ENCODE measurements at regions not wholly inside any gene's neighbourhood (a gene's known extent, or its start where the extent isn't known, plus 50 kb on each side); places are given as distances from the start of the nearest gene placed in this dataset.

DNA sequence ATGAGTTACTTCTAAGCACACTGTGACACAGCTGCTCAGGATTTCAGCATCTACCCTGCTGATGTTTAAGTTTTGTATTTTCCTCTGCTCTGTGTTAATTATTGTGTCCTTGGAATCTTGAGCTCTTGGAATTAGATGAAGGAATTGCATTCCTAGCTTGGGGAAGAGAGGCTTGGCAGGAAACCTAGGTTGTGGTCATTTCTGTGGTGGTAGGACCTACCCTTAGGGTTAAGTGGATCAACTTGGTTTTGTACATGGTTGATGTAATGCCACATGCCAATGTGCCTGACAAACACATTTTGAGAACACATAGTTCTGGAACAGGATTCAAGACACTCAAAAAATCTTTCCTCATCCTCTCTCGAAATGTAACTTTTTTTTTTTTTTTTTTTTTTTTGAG is 264.5 kb upstream of the MEX3C start:
- no peak for TF ChIP-seq ZNF565 (CRISPR knock-in tag; conservative IDR thresholded peaks at IDR 0.05; ENCODE audit: low read depth)
- no peak for TF ChIP-seq CSDC2 (CRISPR knock-in tag; IDR thresholded peaks at IDR 0.05)
- TF ChIP-seq PATZ1 (CRISPR knock-in tag; IDR thresholded peaks at IDR 0.05; ENCODE audit: borderline replicate concordance) = no peak
- TF ChIP-seq, protein P1, sequence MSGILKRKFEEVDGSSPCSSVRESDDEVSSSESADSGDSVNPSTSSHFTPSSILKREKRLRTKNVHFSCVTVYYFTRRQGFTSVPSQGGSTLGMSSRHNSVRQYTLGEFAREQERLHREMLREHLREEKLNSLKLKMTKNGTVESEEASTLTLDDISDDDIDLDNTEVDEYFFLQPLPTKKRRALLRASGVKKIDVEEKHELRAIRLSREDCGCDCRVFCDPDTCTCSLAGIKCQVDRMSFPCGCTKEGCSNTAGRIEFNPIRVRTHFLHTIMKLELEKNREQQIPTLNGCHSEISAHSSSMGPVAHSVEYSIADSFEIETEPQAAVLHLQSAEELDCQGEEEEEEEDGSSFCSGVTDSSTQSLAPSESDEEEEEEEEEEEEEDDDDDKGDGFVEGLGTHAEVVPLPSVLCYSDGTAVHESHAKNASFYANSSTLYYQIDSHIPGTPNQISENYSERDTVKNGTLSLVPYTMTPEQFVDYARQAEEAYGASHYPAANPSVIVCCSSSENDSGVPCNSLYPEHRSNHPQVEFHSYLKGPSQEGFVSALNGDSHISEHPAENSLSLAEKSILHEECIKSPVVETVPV (CRISPR knock-in tag; IDR thresholded peaks at IDR 0.05) = no peak
- TF ChIP-seq, protein P2, sequence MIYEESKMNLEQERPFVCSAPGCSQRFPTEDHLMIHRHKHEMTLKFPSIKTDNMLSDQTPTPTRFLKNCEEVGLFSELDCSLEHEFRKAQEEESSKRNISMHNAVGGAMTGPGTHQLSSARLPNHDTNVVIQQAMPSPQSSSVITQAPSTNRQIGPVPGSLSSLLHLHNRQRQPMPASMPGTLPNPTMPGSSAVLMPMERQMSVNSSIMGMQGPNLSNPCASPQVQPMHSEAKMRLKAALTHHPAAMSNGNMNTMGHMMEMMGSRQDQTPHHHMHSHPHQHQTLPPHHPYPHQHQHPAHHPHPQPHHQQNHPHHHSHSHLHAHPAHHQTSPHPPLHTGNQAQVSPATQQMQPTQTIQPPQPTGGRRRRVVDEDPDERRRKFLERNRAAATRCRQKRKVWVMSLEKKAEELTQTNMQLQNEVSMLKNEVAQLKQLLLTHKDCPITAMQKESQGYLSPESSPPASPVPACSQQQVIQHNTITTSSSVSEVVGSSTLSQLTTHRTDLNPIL (CRISPR knock-in tag; IDR thresholded peaks at IDR 0.05; ENCODE audit: low read depth) = no peak
- TF ChIP-seq RARB (CRISPR knock-in tag; IDR thresholded peaks at IDR 0.05) = no peak
- TF ChIP-seq GLIS3 (CRISPR knock-in tag; IDR thresholded peaks at IDR 0.05) = no peak
- no peak for ATAC-seq

DNA sequence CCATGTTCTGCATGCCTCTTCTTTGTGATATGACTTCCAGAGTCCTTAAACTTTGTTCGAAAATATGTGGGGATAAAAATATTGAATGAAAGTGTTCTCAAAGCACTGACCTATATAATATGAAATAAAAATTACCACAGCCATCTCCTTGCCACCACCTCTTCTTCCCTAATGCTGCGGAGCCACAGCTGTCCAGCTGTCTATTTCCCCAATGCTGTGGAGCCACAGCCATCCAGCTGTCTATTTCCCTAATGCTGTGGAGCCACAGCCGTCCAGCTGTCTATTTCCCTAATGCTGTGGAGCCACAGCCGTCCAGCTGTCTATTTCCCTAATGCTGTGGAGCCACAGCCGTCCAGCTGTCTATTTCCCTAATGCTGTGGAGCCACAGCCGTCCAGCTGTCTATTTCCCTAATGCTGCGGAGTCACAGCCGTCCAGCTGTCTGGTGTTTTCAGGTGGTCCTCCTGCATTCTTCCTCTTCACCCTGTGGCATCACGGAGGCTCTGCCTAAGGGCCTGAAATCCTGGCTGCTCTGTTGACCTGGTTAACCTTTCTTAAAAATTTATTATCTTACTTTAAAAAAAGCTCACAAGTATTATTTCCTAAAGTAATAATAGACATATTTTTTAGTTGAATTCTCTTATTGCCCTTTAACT is 266.1 kb upstream of the MEX3C start:
- TF ChIP-seq ARNTL (CRISPR knock-in tag; IDR thresholded peaks at IDR 0.05; ENCODE audit: borderline replicate concordance, low read depth) (no peak), CSDC2 (CRISPR knock-in tag; IDR thresholded peaks at IDR 0.05) (no peak), ZFP30 (CRISPR knock-in tag; IDR thresholded peaks at IDR 0.05) (no peak), ZC3H10 (CRISPR knock-in tag; IDR thresholded peaks at IDR 0.05) (no peak), BACH2 (CRISPR knock-in tag; IDR thresholded peaks at IDR 0.05; ENCODE audit: borderline replicate concordance) (no peak), TCF4 (CRISPR knock-in tag; IDR thresholded peaks at IDR 0.05; ENCODE audit: borderline replicate concordance) (no peak), ZNF565 (CRISPR knock-in tag; conservative IDR thresholded peaks at IDR 0.05; ENCODE audit: low read depth) (no peak), GLIS3 (CRISPR knock-in tag; IDR thresholded peaks at IDR 0.05) (no peak), ZFP3 (CRISPR knock-in tag; IDR thresholded peaks at IDR 0.05) (no peak), TOX (CRISPR knock-in tag; IDR thresholded peaks at IDR 0.05; ENCODE audit: borderline replicate concordance) (no peak)
- TF ChIP-seq, protein P3, sequence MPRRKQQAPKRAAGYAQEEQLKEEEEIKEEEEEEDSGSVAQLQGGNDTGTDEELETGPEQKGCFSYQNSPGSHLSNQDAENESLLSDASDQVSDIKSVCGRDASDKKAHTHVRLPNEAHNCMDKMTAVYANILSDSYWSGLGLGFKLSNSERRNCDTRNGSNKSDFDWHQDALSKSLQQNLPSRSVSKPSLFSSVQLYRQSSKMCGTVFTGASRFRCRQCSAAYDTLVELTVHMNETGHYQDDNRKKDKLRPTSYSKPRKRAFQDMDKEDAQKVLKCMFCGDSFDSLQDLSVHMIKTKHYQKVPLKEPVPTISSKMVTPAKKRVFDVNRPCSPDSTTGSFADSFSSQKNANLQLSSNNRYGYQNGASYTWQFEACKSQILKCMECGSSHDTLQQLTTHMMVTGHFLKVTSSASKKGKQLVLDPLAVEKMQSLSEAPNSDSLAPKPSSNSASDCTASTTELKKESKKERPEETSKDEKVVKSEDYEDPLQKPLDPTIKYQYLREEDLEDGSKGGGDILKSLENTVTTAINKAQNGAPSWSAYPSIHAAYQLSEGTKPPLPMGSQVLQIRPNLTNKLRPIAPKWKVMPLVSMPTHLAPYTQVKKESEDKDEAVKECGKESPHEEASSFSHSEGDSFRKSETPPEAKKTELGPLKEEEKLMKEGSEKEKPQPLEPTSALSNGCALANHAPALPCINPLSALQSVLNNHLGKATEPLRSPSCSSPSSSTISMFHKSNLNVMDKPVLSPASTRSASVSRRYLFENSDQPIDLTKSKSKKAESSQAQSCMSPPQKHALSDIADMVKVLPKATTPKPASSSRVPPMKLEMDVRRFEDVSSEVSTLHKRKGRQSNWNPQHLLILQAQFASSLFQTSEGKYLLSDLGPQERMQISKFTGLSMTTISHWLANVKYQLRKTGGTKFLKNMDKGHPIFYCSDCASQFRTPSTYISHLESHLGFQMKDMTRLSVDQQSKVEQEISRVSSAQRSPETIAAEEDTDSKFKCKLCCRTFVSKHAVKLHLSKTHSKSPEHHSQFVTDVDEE (CRISPR knock-in tag; IDR thresholded peaks at IDR 0.05) = no peak
- ATAC-seq = no peak

GRCh38 chr18:51478908-51479307 is 281.4 kb upstream of the MEX3C start:
- TF ChIP-seq ARNTL (CRISPR knock-in tag; IDR thresholded peaks at IDR 0.05; ENCODE audit: borderline replicate concordance, low read depth) (no peak), SNAI2 (CRISPR knock-in tag; IDR thresholded peaks at IDR 0.05) (no peak), PPARA (CRISPR knock-in tag; IDR thresholded peaks at IDR 0.05; ENCODE audit: borderline replicate concordance) (no peak), ESRRG (CRISPR knock-in tag; IDR thresholded peaks at IDR 0.05) (no peak)
- ATAC-seq = no peak

DNA sequence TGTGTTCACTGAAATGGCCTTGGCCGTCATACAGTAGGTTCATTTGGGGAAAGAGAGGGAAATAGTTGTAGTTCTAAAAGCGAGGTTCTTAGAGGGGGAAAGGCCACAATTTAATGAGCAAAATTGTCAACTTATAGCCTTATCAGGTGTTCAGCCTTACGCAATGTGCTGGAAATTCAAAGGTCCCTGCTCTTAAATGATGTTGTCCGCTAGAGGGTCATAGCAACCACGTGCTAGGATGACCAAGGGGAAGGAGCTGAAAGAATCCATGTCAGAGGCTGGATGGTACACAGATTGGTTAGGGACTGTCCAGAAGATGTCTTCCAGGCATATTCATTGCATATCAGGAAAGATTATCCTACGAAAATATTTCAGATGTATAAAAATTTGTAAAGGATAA is 282.3 kb upstream of the MEX3C start:
- TF ChIP-seq ZFP3 (CRISPR knock-in tag; IDR thresholded peaks at IDR 0.05) = no peak
- no peak for TF ChIP-seq ZNF70 (CRISPR knock-in tag; IDR thresholded peaks at IDR 0.05)
- no peak for TF ChIP-seq ARNTL (CRISPR knock-in tag; IDR thresholded peaks at IDR 0.05; ENCODE audit: borderline replicate concordance, low read depth)
- TF ChIP-seq, protein P2 (CRISPR knock-in tag; IDR thresholded peaks at IDR 0.05; ENCODE audit: low read depth) = no peak
- TF ChIP-seq, protein P4, sequence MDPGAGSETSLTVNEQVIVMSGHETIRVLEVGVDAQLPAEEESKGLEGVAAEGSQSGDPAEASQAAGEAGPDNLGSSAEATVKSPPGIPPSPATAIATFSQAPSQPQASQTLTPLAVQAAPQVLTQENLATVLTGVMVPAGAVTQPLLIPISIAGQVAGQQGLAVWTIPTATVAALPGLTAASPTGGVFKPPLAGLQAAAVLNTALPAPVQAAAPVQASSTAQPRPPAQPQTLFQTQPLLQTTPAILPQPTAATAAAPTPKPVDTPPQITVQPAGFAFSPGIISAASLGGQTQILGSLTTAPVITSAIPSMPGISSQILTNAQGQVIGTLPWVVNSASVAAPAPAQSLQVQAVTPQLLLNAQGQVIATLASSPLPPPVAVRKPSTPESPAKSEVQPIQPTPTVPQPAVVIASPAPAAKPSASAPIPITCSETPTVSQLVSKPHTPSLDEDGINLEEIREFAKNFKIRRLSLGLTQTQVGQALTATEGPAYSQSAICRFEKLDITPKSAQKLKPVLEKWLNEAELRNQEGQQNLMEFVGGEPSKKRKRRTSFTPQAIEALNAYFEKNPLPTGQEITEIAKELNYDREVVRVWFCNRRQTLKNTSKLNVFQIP (CRISPR knock-in tag; IDR thresholded peaks at IDR 0.05; ENCODE audit: borderline replicate concordance, low read depth) = no peak
- no peak for ATAC-seq

Measured in SK-N-SH treated with all-trans-retinoic acid at 6 μM for 48 hours (cell line).